PC-3 (cell line): ENCODE measurements at regions not wholly inside any gene's neighbourhood (a gene's known extent, or its start where the extent isn't known, plus 50 kb on each side); places are given as distances from the start of the nearest gene placed in this dataset.

Source experiments
- ATAC-seq: fragments of 200-7000 bp; cut with Tn5 transposase; 2 replicates; pipeline ENCODE4 v1.9.1; 2020; ENCODE audit warnings: mild to moderate bottlenecking, moderate library complexity
- BruUV-seq: library from RNA; stranded (reverse); fragments of 400-500 nt; replicated peaks from 2 replicates; lab custom pipeline; 2021; lab: Mats Ljungman, UMichigan
- CTCF ChIA-PET: fragments of 300-600 bp; sonication (Branson Sonifier 250); formaldehyde crosslinking; loops from one replicate; lab custom pipeline; 2022; ENCODE audit warnings: antibody characterized with exemption; lab: Charles Lee
- POLR2A ChIA-PET: fragments of 300-600 bp; sonication (Branson Sonifier 250); formaldehyde crosslinking; loops from one replicate; lab custom pipeline; 2022; ENCODE audit warnings: antibody characterized with exemption; ENCODE audit not compliant: unreplicated experiment; lab: Charles Lee
- DNase-seq: peaks from one replicate; pipeline ENCODE4 v3.0.0-alpha.2; 2015
- H2AFZ ChIP-seq: fragments of 300-600 bp; sonication (generic); 2 replicates; pipeline ENCODE4 v1.6.0; 2016; ENCODE audit warnings: antibody characterized with exemption, low read length
- H3F3A ChIP-seq: fragments of 300-600 bp; sonication (generic); one replicate; pipeline ENCODE4 v1.6.0; 2017; ENCODE audit warnings: antibody characterized with exemption, low read length, control low read depth, mild to moderate bottlenecking; ENCODE audit not compliant: unreplicated experiment
- H3K27ac ChIP-seq: fragments of 300-600 bp; sonication (generic); 2 replicates; pipeline ENCODE4 v1.5.1; 2016; ENCODE audit warnings: mild to moderate bottlenecking, low read length
- H3K27me3 ChIP-seq: fragments of 300-600 bp; sonication (generic); 2 replicates; pipeline ENCODE4 v1.6.1; 2016; ENCODE audit warnings: low read length, mixed read lengths
- H3K36me3 ChIP-seq: fragments of 300-600 bp; sonication (generic); 2 replicates; pipeline ENCODE4 v1.6.1; 2016; ENCODE audit warnings: low read depth, mixed run types, low read length, mixed read lengths
- H3K4me1 ChIP-seq: fragments of 300-600 bp; sonication (generic); 2 replicates; pipeline ENCODE4 v1.5.1; 2016; ENCODE audit warnings: low read length; ENCODE audit not compliant: insufficient read depth
- H3K4me2 ChIP-seq: fragments of 300-600 bp; sonication (generic); 2 replicates; pipeline ENCODE4 v1.6.0; 2016; ENCODE audit warnings: low read length
- H3K4me3 ChIP-seq: fragments of 300-600 bp; sonication (generic); 2 replicates; pipeline ENCODE4 v1.5.1; 2016; ENCODE audit warnings: mild to moderate bottlenecking, low read length, mixed read lengths
- H3K79me2 ChIP-seq: fragments of 300-600 bp; sonication (generic); 2 replicates; pipeline ENCODE4 v1.6.1; 2017; ENCODE audit warnings: low read length, mixed read lengths
- H3K9ac ChIP-seq: fragments of 300-600 bp; sonication (generic); 2 replicates; pipeline ENCODE4 v1.6.0; 2016; ENCODE audit warnings: mild to moderate bottlenecking, low read length
- H3K9me2 ChIP-seq: fragments of 300-600 bp; sonication (generic); replicated peaks from 2 replicates; pipeline ENCODE4 v1.6.1; 2016; ENCODE audit warnings: mixed run types, low read length, mixed read lengths
- H3K9me3 ChIP-seq: fragments of 300-600 bp; sonication (generic); 2 replicates; pipeline ENCODE4 v1.6.1; 2016; ENCODE audit warnings: low read length, mixed read lengths
- H4K20me1 ChIP-seq: fragments of 300-600 bp; sonication (generic); 2 replicates; pipeline ENCODE4 v1.6.1; 2016; ENCODE audit warnings: low read length, mixed read lengths
- EZH2 ChIP-seq: fragments of 300-600 bp; sonication (generic); IDR thresholded peaks from one replicate; pipeline ENCODE4 v1.6.1; 2017; ENCODE audit warnings: antibody characterized with exemption, mild to moderate bottlenecking, low read length; ENCODE audit not compliant: unreplicated experiment
- EZH2phosphoT487 ChIP-seq: fragments of 300-600 bp; sonication (generic); IDR thresholded peaks from 2 replicates; pipeline ENCODE4 v1.6.1; 2018; ENCODE audit warnings: mild to moderate bottlenecking, antibody characterized with exemption, low read length, borderline replicate concordance
- intact Hi-C: fragments of 100-400 bp; cut with micrococcal nuclease; formaldehyde crosslinking; loops from 2 replicates; pipeline ENCODE4 v1.9.0; 2023
- TF ChIP-seq, protein P1 (sequence below): fragments of 300-600 bp; sonication (generic); conservative IDR thresholded peaks from 2 replicates; pipeline ENCODE4 v1.5.1; 2017; ENCODE audit warnings: antibody characterized with exemption, low read depth, mild to moderate bottlenecking, low read length

GRCh38 chr9:73655831-73656230 lies 504.2 kb downstream of the ANXA1 start:
- Histone ChIP-seq H3K79me2 (no peaks in the 10 kb centered on the region), H3K4me1 (no peaks in the 10 kb centered on the region), H2AFZ (no peak overlapping the region), H3K36me3 (no peaks in the 10 kb centered on the region), H3K9me3 (no peaks in the 10 kb centered on the region), H3F3A (no peaks in the 10 kb centered on the region), H3K4me3 (no peak overlapping the region), H3K4me2 (no peak overlapping the region), H3K9ac (no peak overlapping the region), H4K20me1 (no peaks in the 10 kb centered on the region), H3K27ac (no peak overlapping the region), H3K9me2 (no peaks in the 10 kb centered on the region), H3K27me3 (no peaks in the 10 kb centered on the region)
- no peak for TF ChIP-seq EZH2
- no peak for TF ChIP-seq EZH2phosphoT487
- TF ChIP-seq, protein P1, sequence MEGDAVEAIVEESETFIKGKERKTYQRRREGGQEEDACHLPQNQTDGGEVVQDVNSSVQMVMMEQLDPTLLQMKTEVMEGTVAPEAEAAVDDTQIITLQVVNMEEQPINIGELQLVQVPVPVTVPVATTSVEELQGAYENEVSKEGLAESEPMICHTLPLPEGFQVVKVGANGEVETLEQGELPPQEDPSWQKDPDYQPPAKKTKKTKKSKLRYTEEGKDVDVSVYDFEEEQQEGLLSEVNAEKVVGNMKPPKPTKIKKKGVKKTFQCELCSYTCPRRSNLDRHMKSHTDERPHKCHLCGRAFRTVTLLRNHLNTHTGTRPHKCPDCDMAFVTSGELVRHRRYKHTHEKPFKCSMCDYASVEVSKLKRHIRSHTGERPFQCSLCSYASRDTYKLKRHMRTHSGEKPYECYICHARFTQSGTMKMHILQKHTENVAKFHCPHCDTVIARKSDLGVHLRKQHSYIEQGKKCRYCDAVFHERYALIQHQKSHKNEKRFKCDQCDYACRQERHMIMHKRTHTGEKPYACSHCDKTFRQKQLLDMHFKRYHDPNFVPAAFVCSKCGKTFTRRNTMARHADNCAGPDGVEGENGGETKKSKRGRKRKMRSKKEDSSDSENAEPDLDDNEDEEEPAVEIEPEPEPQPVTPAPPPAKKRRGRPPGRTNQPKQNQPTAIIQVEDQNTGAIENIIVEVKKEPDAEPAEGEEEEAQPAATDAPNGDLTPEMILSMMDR, result no peak
- DNase-seq, result no peak
- ChIA-PET POLR2A (no interaction called here), CTCF (no interaction called here)
- intact Hi-C loops, result no loop called here
- no peak for ATAC-seq
- no TSS peak for BruUV-seq

GRCh38 chr9:73665253-73665652 lies 513.6 kb downstream of the ANXA1 start:
- no peak for TF ChIP-seq EZH2
- TF ChIP-seq, protein P1, result no peak
- no peak for TF ChIP-seq EZH2phosphoT487
- H3K4me1 ChIP-seq, result no peaks in the 10 kb centered on the region
- BruUV-seq, result no TSS peak
- intact Hi-C loops, result no loop called here
- no peaks in the 10 kb centered on the region for H3F3A ChIP-seq
- H3K27me3 ChIP-seq, result no peaks in the 10 kb centered on the region
- no peaks in the 10 kb centered on the region for H3K36me3 ChIP-seq
- DNase-seq, result no peak
- no peak overlapping the region for H2AFZ ChIP-seq
- H3K4me3 ChIP-seq, result no peak overlapping the region
- CTCF ChIA-PET, result no interaction called here
- no peaks in the 10 kb centered on the region for H4K20me1 ChIP-seq
- POLR2A ChIA-PET, result no interaction called here
- no peaks in the 10 kb centered on the region for H3K9me3 ChIP-seq
- H3K9ac ChIP-seq, result no peak overlapping the region
- no peaks in the 10 kb centered on the region for H3K79me2 ChIP-seq
- no peak for ATAC-seq
- H3K27ac ChIP-seq, result no peak overlapping the region
- H3K4me2 ChIP-seq, result no peak overlapping the region
- H3K9me2 ChIP-seq, result no peaks in the 10 kb centered on the region

DNA sequence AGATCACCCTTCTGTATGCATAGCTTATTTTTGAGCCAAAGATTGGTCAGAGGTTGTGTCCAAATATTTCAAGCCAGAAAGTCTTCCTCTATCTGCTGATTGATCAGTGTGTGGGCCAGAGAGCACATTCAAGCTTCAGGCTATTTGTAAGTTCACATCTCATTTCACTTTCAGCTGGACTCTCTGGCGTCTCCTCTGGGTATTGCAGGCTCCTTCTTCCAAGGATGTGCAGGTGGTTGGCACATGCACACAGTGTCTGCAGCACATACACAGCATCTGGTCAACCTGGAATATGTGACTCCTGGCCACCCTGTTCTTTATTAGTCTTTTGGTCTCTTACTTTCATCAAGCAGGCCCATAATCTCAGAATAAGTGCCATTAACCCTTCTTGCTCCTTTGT lies 516.1 kb downstream of the ANXA1 start:
- H3K9ac ChIP-seq, result no peak overlapping the region
- H3F3A ChIP-seq, result no peaks in the 10 kb centered on the region
- no peaks in the 10 kb centered on the region for H3K9me2 ChIP-seq
- no peak overlapping the region for H3K4me2 ChIP-seq
- no peak overlapping the region for H2AFZ ChIP-seq
- TF ChIP-seq EZH2 (no peak), EZH2phosphoT487 (no peak)
- TF ChIP-seq, protein P1, result 0 out of 2 replicates have a peak, but pooled peaks have one; percentile 27
- no peaks in the 10 kb centered on the region for H3K36me3 ChIP-seq
- H3K27me3 ChIP-seq, result no peaks in the 10 kb centered on the region
- DNase-seq (peak; percentile 30), ATAC-seq (no peak)
- no peaks in the 10 kb centered on the region for H3K4me1 ChIP-seq
- H3K79me2 ChIP-seq, result no peaks in the 10 kb centered on the region
- no peak overlapping the region for H3K27ac ChIP-seq
- no peaks in the 10 kb centered on the region for H4K20me1 ChIP-seq
- intact Hi-C loops, result no loop called here
- H3K4me3 ChIP-seq, result no peak overlapping the region
- H3K9me3 ChIP-seq, result no peaks in the 10 kb centered on the region
- POLR2A ChIA-PET, result no interaction called here
- BruUV-seq, result no TSS peak
- CTCF ChIA-PET, result no interaction called here
